Skeletal muscle tissue (tissue), 4 donors: ENCODE measurements at regions not wholly inside any gene's neighbourhood (a gene's known extent, or its start where the extent isn't known, plus 50 kb on each side); places are given as distances from the start of the nearest gene placed in this dataset. TPM values are rescaled to one million over a fixed set of nuclear protein-coding genes. Genes with fewer than 3 reads are reported as not detected.
"Not testable (repeated sequence)": the region's sequence is repeated elsewhere in the genome, so short reads cannot be mapped to it uniquely, and the experiment has no call there.

Source experiments
- H3K27ac ChIP-seq: one replicate; pipeline ENCODE4 v1.7.0; 2013; ENCODE audit warnings: mild to moderate bottlenecking, low read depth, low read length, inconsistent platforms
- H3K27me3 ChIP-seq, 3 donors: one replicate each; pipeline ENCODE4 v1.7.0; 2013; ENCODE audit warnings: low read length in 3 of 3; ENCODE audit not compliant: control insufficient read depth in 3 of 3, insufficient read depth in 3 of 3
- H3K36me3 ChIP-seq, 3 donors: one replicate each; pipeline ENCODE4 v1.7.0; 2013; ENCODE audit warnings: low read length in 3 of 3; ENCODE audit not compliant: control insufficient read depth in 3 of 3, insufficient read depth in 3 of 3
- H3K4me1 ChIP-seq, 3 donors: one replicate each; pipeline ENCODE4 v1.7.0; 2013; ENCODE audit warnings: low read length in 3 of 3, mild to moderate bottlenecking in 3 of 3; ENCODE audit not compliant: control insufficient read depth in 3 of 3, insufficient read depth in 3 of 3
- H3K4me3 ChIP-seq, 3 donors: one replicate each; pipeline ENCODE4 v1.7.0; 2013; ENCODE audit warnings: low read length in 3 of 3
- H3K9ac ChIP-seq, 3 donors: one replicate each; pipeline ENCODE4 v1.7.0; 2013; ENCODE audit warnings: low read length in 3 of 3, mild to moderate bottlenecking in 3 of 3, moderate library complexity in 2 of 3, low read depth in 1 of 3
- H3K9me3 ChIP-seq, 3 donors: one replicate each; pipeline ENCODE4 v1.7.0; 2013; ENCODE audit warnings: low read length in 3 of 3; ENCODE audit not compliant: control insufficient read depth in 3 of 3
- small RNA-seq: library from RNA; depleted of rRNA; stranded (forward); fragments of <200 nt; gene quantifications from one replicate; pipeline ENCODE3, GENCODE V24; 2014
- donor health status: Osteomylitis.

- no peak overlapping the region for H3K4me3 ChIP-seq
- H3K9ac ChIP-seq, result no peak overlapping the region
Measured at GRCh38 chr3:20250314-20250713, 64.3 kb upstream of the SGO1 start.

GRCh38 chr3:20246662-20247061 is 60.7 kb upstream of the SGO1 start:
- Histone ChIP-seq H3K27ac (no peak overlapping the region), H3K36me3 (no peaks in the 10 kb centered on the region), H3K9ac (no peak overlapping the region), H3K27me3 (no peaks in the 10 kb centered on the region), H3K4me3 (no peak overlapping the region), H3K4me1 (no peaks in the 10 kb centered on the region), H3K9me3 (no peaks in the 10 kb centered on the region)

More at GRCh38 chr3:20250314-20250713, 64.3 kb upstream of the SGO1 start:
- Histone ChIP-seq H3K27ac (no peak overlapping the region), H3K9me3 (no peaks in the 10 kb centered on the region), H3K4me1 (no peaks in the 10 kb centered on the region), H3K27me3 (no peaks in the 10 kb centered on the region), H3K36me3 (no peaks in the 10 kb centered on the region)

- H3K4me3 ChIP-seq, result no peak overlapping the region
- H3K27ac ChIP-seq, result no peak overlapping the region
- H3K9me3 ChIP-seq, result no peaks in the 10 kb centered on the region
- H3K9ac ChIP-seq, result no peak overlapping the region
- H3K4me1 ChIP-seq, result no peaks in the 10 kb centered on the region
- no peaks in the 10 kb centered on the region for H3K27me3 ChIP-seq
- H3K36me3 ChIP-seq, result no peaks in the 10 kb centered on the region
Measured at GRCh38 chr3:20245781-20246180, 59.8 kb upstream of the SGO1 start.

DNA sequence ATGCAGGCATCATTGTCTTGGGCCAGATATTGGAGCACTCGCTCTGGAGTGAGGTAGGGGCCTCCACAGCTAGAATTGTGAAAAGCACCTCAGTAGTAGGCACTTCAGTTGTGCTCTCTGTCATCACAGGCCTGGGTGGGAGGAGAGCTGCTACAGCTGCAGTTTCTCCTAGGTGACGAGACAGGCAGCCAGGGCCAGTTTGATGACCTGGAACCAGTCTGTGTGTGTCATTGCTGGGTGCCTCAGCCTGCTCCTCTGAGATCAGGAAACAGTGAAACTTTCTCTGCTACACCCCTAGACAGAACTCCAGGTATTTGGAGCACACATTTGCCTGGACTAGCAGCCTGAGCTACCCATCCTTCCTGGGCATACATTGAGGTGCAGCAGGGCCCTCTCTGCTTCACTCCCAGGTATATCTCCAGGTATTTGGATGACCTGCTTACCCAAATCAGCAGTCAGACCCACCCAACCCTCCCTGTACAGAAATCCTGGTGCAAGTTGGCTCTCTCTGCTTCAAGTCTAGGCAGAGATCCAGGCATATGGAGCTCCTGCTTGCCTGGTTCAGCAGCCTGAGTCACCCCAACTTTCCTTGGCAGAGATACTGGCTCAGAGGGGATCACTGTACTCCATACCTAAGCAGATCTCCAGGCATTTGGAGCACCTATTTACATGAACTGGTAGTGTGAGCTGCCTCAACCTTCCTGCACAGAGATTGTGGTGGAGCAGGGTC is 54.3 kb upstream of the SGO1 start:
- Histone ChIP-seq H3K27ac (no peak overlapping the region), H3K27me3 (no peaks in the 10 kb centered on the region), H3K9ac (no peak overlapping the region), H3K36me3 (no peaks in the 10 kb centered on the region), H3K4me3 (no peak overlapping the region), H3K4me1 (no peaks in the 10 kb centered on the region), H3K9me3 (no peaks in the 10 kb centered on the region)

GRCh38 chr3:20238199-20238598 is 52.2 kb upstream of the SGO1 start:
- not testable (repeated sequence) for H3K27me3 ChIP-seq, H3K36me3 ChIP-seq, H3K4me3 ChIP-seq, H3K4me1 ChIP-seq, H3K9ac ChIP-seq, H3K27ac ChIP-seq, H3K9me3 ChIP-seq

DNA sequence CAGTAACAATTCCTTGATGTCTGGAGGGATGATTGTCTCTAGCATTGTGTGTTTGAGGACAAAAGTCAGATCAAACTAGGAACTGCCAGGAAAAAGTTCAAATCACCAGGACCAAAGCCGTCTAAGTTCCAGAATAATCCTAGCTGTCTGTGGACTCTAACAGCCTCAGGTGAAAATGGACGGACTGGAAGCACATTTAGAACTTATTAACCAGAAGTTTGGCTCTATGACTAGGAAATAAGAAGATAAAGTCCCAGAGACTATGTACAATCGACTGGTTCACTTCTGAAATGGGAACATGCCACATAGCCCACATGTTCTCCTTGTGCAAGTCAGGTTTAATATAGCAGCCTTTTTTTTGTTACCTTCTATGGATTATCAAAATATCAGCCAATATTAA is 50.6 kb upstream of the SGO1 start:
- Histone ChIP-seq H3K4me3 (no peak overlapping the region), H3K4me1 (no peaks in the 10 kb centered on the region), H3K9me3 (no peaks in the 10 kb centered on the region)

More for the DNA sequence above, 50.6 kb upstream of the SGO1 start:
- Histone ChIP-seq H3K27me3 (no peaks in the 10 kb centered on the region), H3K27ac (no peak overlapping the region), H3K36me3 (no peaks in the 10 kb centered on the region), H3K9ac (no peak overlapping the region)

Small RNAs in the stretch of these regions (small RNA-seq; reads per million reads assigned to genes)
- gene RNU6-815P (not detected), gene RNU6-822P (not detected)
